Pancreas (tissue), 10 donors: ENCODE measurements at regions not wholly inside any gene's neighbourhood (a gene's known extent, or its start where the extent isn't known, plus 50 kb on each side); places are given as distances from the start of the nearest gene placed in this dataset.
A peak's percentile ranks its signal among the peaks of the same experiment; 100 is the strongest.
"Not testable (repeated sequence)": the region's sequence is repeated elsewhere in the genome, so short reads cannot be mapped to it uniquely, and the experiment has no call there.

Source experiments
- ATAC-seq, 4 donors: fragments of 200-7000 bp; cut with Tn5 transposase; one replicate each; pipeline versions ENCODE4 v1.8.0 to v1.9.1; 2020; ENCODE audit warnings: mild to moderate bottlenecking in 4 of 4, moderate library complexity in 4 of 4
- DNase-seq, 6 donors: peaks; one replicate each; pipeline ENCODE4 v3.0.0-alpha.2; 2020
- FAIRE-seq: peaks from 2 replicates; lab custom pipeline; 2012; peaks lifted over from hg19 to GRCh38; lab: Jason Lieb, UNC
- H3K27ac ChIP-seq, 4 donors: fragments of 200-600 bp; sonication (generic); 1 replicate in 3 of 4; 2 replicates in 1 of 4; pipeline versions ENCODE4 v1.5.0 to v1.8.0; 2020
- H3K27me3 ChIP-seq, 4 donors: fragments of 200-600 bp; one replicate each; pipeline ENCODE4 v1.8.0; 2021
- H3K36me3 ChIP-seq, 3 donors: fragments of 200-600 bp; sonication (generic) in 1 of 3; one replicate each; pipeline versions ENCODE4 v1.5.0 to v1.8.0; 2020 to 2021
- H3K4me1 ChIP-seq, 3 donors: fragments of 200-600 bp; one replicate each; pipeline ENCODE4 v1.8.0; 2021
- H3K4me3 ChIP-seq, 4 donors: fragments of 200-600 bp; sonication (generic) in 2 of 4; one replicate each; pipeline versions ENCODE4 v1.5.0 to v1.8.0; 2020 to 2021
- H3K9me3 ChIP-seq, 4 donors: fragments of 200-600 bp; one replicate each; pipeline ENCODE4 v1.8.0; 2021
- WGBS, 2 donors: extraction: QIAGEN DNeasy Blood & Tissue Kit; methylation state at CpG; one replicate each; pipeline ENCODE4 v1.1.7; 2013; 5-methylcytosine and 5-hydroxymethylcytosine counted together
- intact Hi-C, 3 donors: fragments of 100-400 bp; cut with DNase I; formaldehyde crosslinking; loops; one replicate each; pipeline versions ENCODE4 v1.11.1 to v1.14.2; 2022
- TF ChIP-seq, protein P1 (sequence below), 4 donors: fragments of 200-600 bp; sonication (generic) in 3 of 4; IDR thresholded peaks; one replicate each; pipeline versions ENCODE4 v1.5.0 to v1.8.0; 2021; ENCODE audit warnings: antibody characterized with exemption in 4 of 4
- donor health status: healthy with polysubstance abuse.
- donor health status: DM: no; HTN: no; CAD: no; lungs with moderate emphysema.
- donor health status: DM: no; HTN: no; CAD: no.
- donor health status: control.
- donor health status: control.
- donor health status: Bipolar disorder and iron deficiency.
- donor health status: DM: yes; HTN: yes; CAD: no.
- donor health status: DM: no; HTN: no; CAD: no.
- donor health status: DM: no; HTN: no; CAD: no.
- donor health status: DM: yes; HTN: yes; CAD: no.

DNA sequence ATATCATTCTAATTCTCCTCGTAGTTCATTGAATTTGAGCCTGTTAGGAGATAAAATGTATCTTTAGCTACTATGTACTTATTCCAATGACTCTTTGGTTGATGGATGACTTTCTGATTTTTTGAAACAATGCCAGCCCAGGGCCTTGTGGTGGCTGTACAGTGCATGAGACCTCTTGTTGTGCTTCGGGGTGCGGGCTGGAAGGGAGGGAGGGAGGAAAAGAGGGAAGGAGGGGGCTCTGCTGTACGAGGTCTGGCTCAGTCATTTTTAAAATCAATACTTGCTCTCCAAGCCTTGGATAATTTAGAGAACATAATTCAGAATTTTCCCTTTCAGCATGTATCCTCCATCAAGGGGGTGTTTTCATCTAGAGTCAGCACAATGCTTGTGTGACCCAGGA is 399.7 kb upstream of the ONECUT1 start:
- H3K27ac ChIP-seq, result no peak overlapping the region
- ATAC-seq, result no peak
- no peak overlapping the region for H3K4me3 ChIP-seq
- H3K4me1 ChIP-seq, result no peaks in the 10 kb centered on the region
- DNase-seq, result no peak
- intact Hi-C loops, result no loop called here
- no peaks in the 10 kb centered on the region for H3K27me3 ChIP-seq
- no peaks in the 10 kb centered on the region for H3K9me3 ChIP-seq
- FAIRE-seq, result no peak
- H3K36me3 ChIP-seq, result no peaks in the 10 kb centered on the region
- WGBS, 2 donors, result 74 to 77% methylated on average over 4 of the region's 4 CpGs
- TF ChIP-seq, protein P1, sequence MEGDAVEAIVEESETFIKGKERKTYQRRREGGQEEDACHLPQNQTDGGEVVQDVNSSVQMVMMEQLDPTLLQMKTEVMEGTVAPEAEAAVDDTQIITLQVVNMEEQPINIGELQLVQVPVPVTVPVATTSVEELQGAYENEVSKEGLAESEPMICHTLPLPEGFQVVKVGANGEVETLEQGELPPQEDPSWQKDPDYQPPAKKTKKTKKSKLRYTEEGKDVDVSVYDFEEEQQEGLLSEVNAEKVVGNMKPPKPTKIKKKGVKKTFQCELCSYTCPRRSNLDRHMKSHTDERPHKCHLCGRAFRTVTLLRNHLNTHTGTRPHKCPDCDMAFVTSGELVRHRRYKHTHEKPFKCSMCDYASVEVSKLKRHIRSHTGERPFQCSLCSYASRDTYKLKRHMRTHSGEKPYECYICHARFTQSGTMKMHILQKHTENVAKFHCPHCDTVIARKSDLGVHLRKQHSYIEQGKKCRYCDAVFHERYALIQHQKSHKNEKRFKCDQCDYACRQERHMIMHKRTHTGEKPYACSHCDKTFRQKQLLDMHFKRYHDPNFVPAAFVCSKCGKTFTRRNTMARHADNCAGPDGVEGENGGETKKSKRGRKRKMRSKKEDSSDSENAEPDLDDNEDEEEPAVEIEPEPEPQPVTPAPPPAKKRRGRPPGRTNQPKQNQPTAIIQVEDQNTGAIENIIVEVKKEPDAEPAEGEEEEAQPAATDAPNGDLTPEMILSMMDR (IDR thresholded peaks at IDR 0.05), result no peak

DNA sequence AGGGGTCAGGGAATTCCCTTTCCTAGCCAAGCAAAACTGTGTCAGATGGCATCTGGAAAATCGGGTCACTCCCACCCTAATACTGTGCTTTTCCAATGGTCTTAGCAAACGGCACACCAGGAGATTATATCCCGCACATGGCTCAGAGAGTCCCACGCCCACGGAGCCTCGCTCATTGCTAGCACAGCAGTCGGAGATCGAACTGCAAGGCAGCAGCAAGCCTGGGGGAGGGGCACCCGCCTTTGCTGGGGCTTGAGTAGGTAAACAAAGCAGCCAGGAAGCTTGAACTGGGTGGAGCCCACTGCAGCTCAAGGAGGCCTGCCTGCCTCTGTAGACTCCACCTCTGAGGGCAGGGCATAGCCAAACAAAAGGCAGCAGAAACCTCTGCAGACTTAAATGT is 393.3 kb upstream of the ONECUT1 start:
- H3K4me1 ChIP-seq, H3K27ac ChIP-seq, ATAC-seq, intact Hi-C loops, H3K9me3 ChIP-seq, H3K36me3 ChIP-seq, H3K4me3 ChIP-seq, H3K27me3 ChIP-seq, FAIRE-seq: not testable (repeated sequence)
- DNase-seq, result peak in 1 of 6 donors; percentile 38
- WGBS, 2 donors, result 89 to 96% methylated on average over 9 of the region's 9 CpGs

DNA sequence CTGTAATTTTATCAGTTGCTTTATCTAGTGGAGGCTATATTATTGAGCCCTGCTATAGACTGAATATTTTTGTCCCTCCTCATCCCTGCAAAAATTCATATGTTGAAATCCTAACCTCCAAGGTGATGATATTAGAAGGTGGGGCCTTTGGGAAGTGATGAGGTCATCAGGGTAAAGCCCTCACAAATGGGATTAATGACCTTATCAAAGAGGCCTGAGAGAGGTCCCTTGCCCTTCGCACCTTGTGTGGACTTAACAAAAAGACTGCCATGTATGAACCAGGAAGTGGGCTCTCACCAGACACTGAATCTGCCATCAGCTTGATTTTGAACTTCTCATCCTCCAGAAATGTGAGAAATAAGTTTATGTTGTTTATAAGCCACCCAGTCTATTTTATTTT is 381.4 kb upstream of the ONECUT1 start:
- ATAC-seq (no peak), DNase-seq (no peak), FAIRE-seq (no peak)
- no peaks in the 10 kb centered on the region for H3K4me1 ChIP-seq
- H3K27ac ChIP-seq, result no peak overlapping the region
- no peak overlapping the region for H3K4me3 ChIP-seq
- intact Hi-C loops, result no loop called here
- TF ChIP-seq, protein P1 (IDR thresholded peaks at IDR 0.05), result no peak
- no peaks in the 10 kb centered on the region for H3K9me3 ChIP-seq
- H3K36me3 ChIP-seq, result no peaks in the 10 kb centered on the region
- WGBS, 2 donors, result 93% methylated on average over 1 of the region's 1 CpG
- H3K27me3 ChIP-seq, result no peaks in the 10 kb centered on the region

DNA sequence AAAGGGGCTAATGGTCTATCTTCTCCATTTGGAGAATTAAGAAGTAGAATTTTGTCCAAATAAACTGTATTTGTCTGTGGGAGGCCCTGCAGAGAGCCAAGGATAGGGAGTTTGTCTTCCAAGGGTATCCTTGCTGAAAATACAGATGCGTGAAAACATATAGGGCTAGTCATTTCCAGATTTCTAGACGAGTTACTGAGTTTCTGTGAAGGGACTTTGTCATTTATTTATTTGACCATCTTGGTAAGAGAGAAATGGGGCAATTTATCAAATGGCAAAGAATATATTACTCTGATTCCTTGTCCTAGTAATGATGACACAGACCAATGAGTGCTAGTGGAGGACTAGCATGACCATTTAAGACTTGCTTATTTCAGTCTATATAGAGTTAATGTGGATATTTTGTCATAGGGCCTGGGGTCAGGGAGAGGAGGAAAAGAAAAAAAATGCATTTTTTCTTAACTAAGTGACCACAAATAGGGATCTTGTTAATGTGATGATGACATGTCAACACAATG is 376.6 kb upstream of the ONECUT1 start:
- no peaks in the 10 kb centered on the region for H3K9me3 ChIP-seq
- H3K4me3 ChIP-seq, result no peak overlapping the region
- intact Hi-C loops, result no loop called here
- H3K36me3 ChIP-seq, result no peaks in the 10 kb centered on the region
- FAIRE-seq (no peak), ATAC-seq (no peak), DNase-seq (no peak)
- TF ChIP-seq, protein P1 (IDR thresholded peaks at IDR 0.05), result no peak
- no peak overlapping the region for H3K27ac ChIP-seq
- H3K4me1 ChIP-seq, result no peaks in the 10 kb centered on the region
- WGBS, 2 donors, result 67 to 73% methylated on average over 2 of the region's 2 CpGs
- no peaks in the 10 kb centered on the region for H3K27me3 ChIP-seq

DNA sequence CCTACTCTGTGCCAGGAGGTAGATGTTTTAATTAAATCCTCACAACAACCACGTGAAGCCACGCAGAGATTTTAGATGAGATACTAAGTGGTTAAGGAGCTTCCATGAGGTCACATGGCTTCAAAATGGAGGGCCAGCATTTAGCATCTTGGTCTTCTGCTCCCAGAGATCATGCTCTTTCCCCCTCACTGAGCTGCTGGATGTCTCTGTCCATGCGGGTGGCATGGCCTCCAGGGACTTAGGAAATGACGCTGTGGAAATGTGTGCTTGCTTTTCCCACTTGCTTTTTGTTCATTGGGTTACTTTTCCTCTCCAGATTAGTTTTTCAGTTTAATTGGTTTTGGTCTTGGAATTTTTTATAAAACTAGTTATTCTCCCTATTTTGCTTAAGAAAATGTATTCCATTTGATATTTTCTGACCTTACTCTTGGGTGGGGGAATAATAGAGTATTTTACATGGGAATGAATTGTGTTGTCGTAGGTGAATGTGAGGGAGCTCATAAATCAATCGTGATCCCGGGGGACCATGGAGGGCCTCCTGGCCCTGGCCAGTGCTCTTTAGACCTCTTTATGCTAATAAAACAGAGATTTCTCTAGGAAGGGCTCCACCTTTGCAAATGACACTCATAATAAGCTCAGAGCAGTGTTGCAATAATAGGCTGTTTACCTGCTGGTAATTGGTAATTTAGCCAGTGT is 376.0 kb upstream of the ONECUT1 start:
- Histone ChIP-seq H3K4me3 (no peak overlapping the region), H3K9me3 (peaks cover 0 to 3% (median 0%) of the 10 kb centered on the region in 4 donors), H3K27ac (no peak overlapping the region), H3K36me3 (no peaks in the 10 kb centered on the region), H3K27me3 (no peaks in the 10 kb centered on the region), H3K4me1 (no peaks in the 10 kb centered on the region)
- FAIRE-seq (no peak), ATAC-seq (no peak), DNase-seq (no peak)
- TF ChIP-seq, protein P1 (IDR thresholded peaks at IDR 0.05), result no peak
- intact Hi-C loops, result no loop called here
- 87 to 89% methylated on average over 7 of the region's 7 CpGs for WGBS, 2 donors
